Kidney epithelial cell (primary cell): ENCODE measurements at regions not wholly inside any gene's neighbourhood (a gene's known extent, or its start where the extent isn't known, plus 50 kb on each side); places are given as distances from the start of the nearest gene placed in this dataset.

ENCODE experiments used
- DNase-seq: peaks from one replicate; pipeline ENCODE4 v3.0.0-alpha.2; 2010; ENCODE audit warnings: low read depth
- H3K27me3 ChIP-seq: 2 replicates; pipeline ENCODE4 v1.6.0; 2011; ENCODE audit warnings: low read length; ENCODE audit not compliant: control insufficient read depth, insufficient read depth
- H3K36me3 ChIP-seq: 2 replicates; pipeline ENCODE4 v1.5.1; 2011; ENCODE audit warnings: low read length; ENCODE audit not compliant: control insufficient read depth, insufficient read depth
- H3K4me3 ChIP-seq: 2 replicates; pipeline ENCODE4 v1.5.1; 2011; ENCODE audit warnings: low read depth, mild to moderate bottlenecking, control low read depth, low read length
- CTCF ChIP-seq: IDR thresholded peaks from 2 replicates; pipeline ENCODE4 v1.5.1; 2011; ENCODE audit warnings: mild to moderate bottlenecking, moderate library complexity, low read length, control low read depth, inconsistent platforms; ENCODE audit not compliant: insufficient read depth, poor library complexity, severe bottlenecking

GRCh38 chr16:13559624-13560023 is 360.3 kb upstream of the ERCC4 start:
- no peak for DNase-seq
- no peak for TF ChIP-seq CTCF
- no peaks in the 10 kb centered on the region for H3K27me3 ChIP-seq
- H3K36me3 ChIP-seq: no peaks in the 10 kb centered on the region
- H3K4me3 ChIP-seq: no peak overlapping the region

GRCh38 chr16:13560151-13560550 is 359.8 kb upstream of the ERCC4 start:
- no peaks in the 10 kb centered on the region for H3K36me3 ChIP-seq
- no peak overlapping the region for H3K4me3 ChIP-seq
- DNase-seq: no peak
- no peaks in the 10 kb centered on the region for H3K27me3 ChIP-seq
- no peak for TF ChIP-seq CTCF

DNA sequence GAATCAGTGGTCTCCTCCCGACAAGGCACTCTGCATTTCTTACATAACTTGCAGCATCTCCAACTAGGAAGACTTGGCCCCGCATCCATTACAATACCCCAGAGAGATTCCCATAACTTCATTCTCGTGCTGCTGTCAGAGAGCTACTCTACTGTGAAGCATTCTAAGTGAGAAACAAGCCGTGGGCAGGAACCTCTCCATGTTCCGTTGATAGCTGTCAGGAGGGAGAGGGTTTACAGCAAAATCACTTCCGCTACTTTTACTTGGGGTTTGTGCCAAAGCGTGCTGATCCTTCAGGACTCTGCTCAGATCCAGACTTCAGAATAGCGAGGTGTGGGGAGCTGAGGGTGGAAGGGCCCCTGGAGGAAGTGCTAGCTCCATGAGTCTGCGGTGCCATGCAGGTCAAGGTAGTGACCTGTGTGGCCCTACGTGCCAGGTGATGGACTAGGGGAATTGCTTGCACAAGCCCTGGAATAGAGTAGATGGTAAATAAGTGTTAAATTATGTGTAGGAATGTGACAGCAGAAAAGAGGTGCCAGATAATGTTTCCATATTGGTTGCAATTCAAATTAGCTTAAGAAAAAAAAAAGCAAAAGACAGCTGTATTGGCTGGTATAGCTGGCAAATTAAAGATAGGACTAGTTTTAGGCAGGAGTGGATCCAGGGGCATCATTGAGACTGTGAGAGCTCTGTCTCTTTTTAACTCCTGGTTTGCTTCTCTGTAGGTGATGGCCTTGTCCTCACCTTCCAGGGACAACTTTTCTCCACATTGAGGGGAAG is 358.5 kb upstream of the ERCC4 start:
- no peak for TF ChIP-seq CTCF
- H3K27me3 ChIP-seq: no peaks in the 10 kb centered on the region
- DNase-seq: no peak
- H3K4me3 ChIP-seq: no peak overlapping the region
- H3K36me3 ChIP-seq: no peaks in the 10 kb centered on the region

DNA sequence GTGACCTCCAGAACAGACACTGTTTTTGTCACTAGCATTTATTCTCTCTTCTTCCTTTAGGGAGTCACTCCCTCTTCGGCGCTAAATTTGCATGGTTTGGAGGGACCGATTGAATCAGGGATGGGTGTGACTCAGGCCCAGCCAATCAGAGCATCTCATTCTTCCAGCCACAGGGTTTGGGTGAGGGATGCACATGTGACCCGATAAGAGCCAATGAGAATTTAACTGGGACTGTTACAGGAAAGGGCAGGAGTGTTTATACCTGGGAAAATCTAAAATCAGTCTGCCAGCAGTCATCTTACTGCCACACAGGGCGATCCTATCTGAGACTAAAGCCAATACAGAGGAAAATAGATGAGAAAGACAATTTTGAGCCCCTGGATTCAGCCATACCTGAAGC is 351.2 kb upstream of the ERCC4 start:
- no peak for TF ChIP-seq CTCF
- H3K4me3 ChIP-seq: no peak overlapping the region
- H3K27me3 ChIP-seq: no peaks in the 10 kb centered on the region
- H3K36me3 ChIP-seq: no peaks in the 10 kb centered on the region
- DNase-seq: no peak

GRCh38 chr16:13569986-13570385 is 350.0 kb upstream of the ERCC4 start:
- Histone ChIP-seq H3K36me3 (no peaks in the 10 kb centered on the region), H3K27me3 (no peaks in the 10 kb centered on the region), H3K4me3 (no peak overlapping the region)
- DNase-seq: no peak
- no peak for TF ChIP-seq CTCF

DNA sequence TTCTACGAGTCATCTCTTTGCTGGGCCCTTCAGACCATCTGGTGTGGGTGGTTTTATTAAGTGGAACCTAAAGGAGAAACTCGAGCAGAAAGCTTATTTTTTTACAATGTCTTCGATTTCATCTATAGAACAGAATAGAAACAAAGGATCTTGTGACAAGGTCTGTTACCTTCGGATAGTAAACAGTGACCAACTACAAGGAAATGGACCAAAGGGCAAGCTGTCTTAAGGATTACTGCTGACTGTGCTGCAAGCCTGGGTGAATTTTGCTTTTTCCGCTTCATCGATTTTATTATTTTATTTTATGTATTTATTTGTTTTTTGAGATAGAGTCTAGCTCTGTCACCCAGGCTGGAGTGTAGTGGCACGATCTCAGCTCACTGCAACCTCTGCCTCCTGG is 348.9 kb upstream of the ERCC4 start:
- no peaks in the 10 kb centered on the region for H3K36me3 ChIP-seq
- no peak for DNase-seq
- no peak overlapping the region for H3K4me3 ChIP-seq
- TF ChIP-seq CTCF: no peak
- no peaks in the 10 kb centered on the region for H3K27me3 ChIP-seq
